ENCODE measurements at regions not wholly inside any gene's neighbourhood (a gene's known extent, or its start where the extent isn't known, plus 50 kb on each side); places are given as distances from the start of the nearest gene placed in this dataset.

GRCh38 chr5:152864447-152864846 lies 459.4 kb upstream of the NMUR2 start (continued):
- TF ChIP-seq, protein P1, sequence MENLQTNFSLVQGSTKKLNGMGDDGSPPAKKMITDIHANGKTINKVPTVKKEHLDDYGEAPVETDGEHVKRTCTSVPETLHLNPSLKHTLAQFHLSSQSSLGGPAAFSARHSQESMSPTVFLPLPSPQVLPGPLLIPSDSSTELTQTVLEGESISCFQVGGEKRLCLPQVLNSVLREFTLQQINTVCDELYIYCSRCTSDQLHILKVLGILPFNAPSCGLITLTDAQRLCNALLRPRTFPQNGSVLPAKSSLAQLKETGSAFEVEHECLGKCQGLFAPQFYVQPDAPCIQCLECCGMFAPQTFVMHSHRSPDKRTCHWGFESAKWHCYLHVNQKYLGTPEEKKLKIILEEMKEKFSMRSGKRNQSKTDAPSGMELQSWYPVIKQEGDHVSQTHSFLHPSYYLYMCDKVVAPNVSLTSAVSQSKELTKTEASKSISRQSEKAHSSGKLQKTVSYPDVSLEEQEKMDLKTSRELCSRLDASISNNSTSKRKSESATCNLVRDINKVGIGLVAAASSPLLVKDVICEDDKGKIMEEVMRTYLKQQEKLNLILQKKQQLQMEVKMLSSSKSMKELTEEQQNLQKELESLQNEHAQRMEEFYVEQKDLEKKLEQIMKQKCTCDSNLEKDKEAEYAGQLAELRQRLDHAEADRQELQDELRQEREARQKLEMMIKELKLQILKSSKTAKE (IDR thresholded peaks at IDR 0.05; ENCODE audit: low read depth, poor library complexity, severe bottlenecking), result no peak
- TF ChIP-seq GATAD2B (conservative IDR thresholded peaks at IDR 0.05; ENCODE audit: low read depth), result no peak
- TF ChIP-seq FOXM1 (IDR thresholded peaks at IDR 0.05; ENCODE audit: low read depth, low read length), result no peak
- TF ChIP-seq CEBPB (IDR thresholded peaks at IDR 0.05; ENCODE audit: borderline replicate concordance in 1 of 2, low read depth in 2 of 2, low read length in 2 of 2), result no peak
- TF ChIP-seq FOXK2 (IDR thresholded peaks at IDR 0.05), result no peak
- no peak for TF ChIP-seq SMARCA5 (IDR thresholded peaks at IDR 0.05)
- no peak for TF ChIP-seq STAT1 (conservative IDR thresholded peaks at IDR 0.05)
- no peak for TF ChIP-seq SPI1 (IDR thresholded peaks at IDR 0.05; ENCODE audit: borderline replicate concordance, insufficient read depth, low read depth, low read length)
- TF ChIP-seq CTCF (IDR thresholded peaks at IDR 0.05 in 2 of 3, conservative IDR thresholded peaks at IDR 0.05 in 1 of 3; ENCODE audit: control insufficient read depth in 2 of 3, extremely low read depth in 1 of 3, insufficient read depth in 1 of 3, low read depth in 3 of 3, low read length in 3 of 3), result no peak

- H3K27me3 ChIP-seq (replicated peaks in 1 of 2; ENCODE audit: control insufficient read depth in 2 of 2, insufficient read depth in 2 of 2, low read length in 1 of 2), result no peaks in the 10 kb centered on the region
- H2AFZ ChIP-seq (ENCODE audit: control insufficient read depth, low read depth, low read length), result no peak overlapping the region
These were observed 459.9 kb upstream of the NMUR2 start for GRCh38 chr5:152864991-152865390.

More at GRCh38 chr5:152864991-152865390, 459.9 kb upstream of the NMUR2 start:
- H3K4me3 ChIP-seq, result no peak overlapping the region
- no peaks in the 10 kb centered on the region for H3K36me3 ChIP-seq (ENCODE audit: control insufficient read depth in 2 of 2, insufficient read depth in 2 of 2, low read length in 1 of 2)
- BruUV-seq (replicated peaks), result no TSS peak
- CTCF ChIA-PET, result interaction anchor here (0.9 kb wide), 1 partner anchor 9 kb away, joined by 3 read pairs; no protein-coding TSS in a partner anchor
- no peak overlapping the region for H3K4me2 ChIP-seq (ENCODE audit: control insufficient read depth, insufficient read depth)
- intact Hi-C loops (cut with micrococcal nuclease; ENCODE audit: unreplicated experiment) (no loop called here), in situ Hi-C loops (cut with MboI) (no loop called here)
- RAD21 ChIA-PET (ENCODE audit: unreplicated experiment), result no interaction called here
- POLR2A ChIA-PET, result no interaction called here
- H3K27ac ChIP-seq (ENCODE audit: control insufficient read depth, insufficient read depth), result no peak overlapping the region
- no peaks in the 10 kb centered on the region for H3K4me1 ChIP-seq (ENCODE audit: control insufficient read depth, insufficient read depth, low read length)
- no peaks in the 10 kb centered on the region for H3K9me3 ChIP-seq (replicated peaks; ENCODE audit: control insufficient read depth, insufficient read depth, low read length)
- H3K79me2 ChIP-seq (ENCODE audit: control insufficient read depth, insufficient read depth, low read length), result no peaks in the 10 kb centered on the region
- H4K20me1 ChIP-seq (ENCODE audit: control insufficient read depth, insufficient read depth), result no peaks in the 10 kb centered on the region
- FAIRE-seq (no peak), DNase-seq (ENCODE audit: low read depth, low spot score) (no peak), ATAC-seq (no peak)
- H3K9ac ChIP-seq (ENCODE audit: control insufficient read depth, insufficient read depth, low read length), result no peak overlapping the region
- SMC1A ChIA-PET (ENCODE audit: uncharacterized antibody, unreplicated experiment), result no interaction called here
- TF ChIP-seq, protein P2, sequence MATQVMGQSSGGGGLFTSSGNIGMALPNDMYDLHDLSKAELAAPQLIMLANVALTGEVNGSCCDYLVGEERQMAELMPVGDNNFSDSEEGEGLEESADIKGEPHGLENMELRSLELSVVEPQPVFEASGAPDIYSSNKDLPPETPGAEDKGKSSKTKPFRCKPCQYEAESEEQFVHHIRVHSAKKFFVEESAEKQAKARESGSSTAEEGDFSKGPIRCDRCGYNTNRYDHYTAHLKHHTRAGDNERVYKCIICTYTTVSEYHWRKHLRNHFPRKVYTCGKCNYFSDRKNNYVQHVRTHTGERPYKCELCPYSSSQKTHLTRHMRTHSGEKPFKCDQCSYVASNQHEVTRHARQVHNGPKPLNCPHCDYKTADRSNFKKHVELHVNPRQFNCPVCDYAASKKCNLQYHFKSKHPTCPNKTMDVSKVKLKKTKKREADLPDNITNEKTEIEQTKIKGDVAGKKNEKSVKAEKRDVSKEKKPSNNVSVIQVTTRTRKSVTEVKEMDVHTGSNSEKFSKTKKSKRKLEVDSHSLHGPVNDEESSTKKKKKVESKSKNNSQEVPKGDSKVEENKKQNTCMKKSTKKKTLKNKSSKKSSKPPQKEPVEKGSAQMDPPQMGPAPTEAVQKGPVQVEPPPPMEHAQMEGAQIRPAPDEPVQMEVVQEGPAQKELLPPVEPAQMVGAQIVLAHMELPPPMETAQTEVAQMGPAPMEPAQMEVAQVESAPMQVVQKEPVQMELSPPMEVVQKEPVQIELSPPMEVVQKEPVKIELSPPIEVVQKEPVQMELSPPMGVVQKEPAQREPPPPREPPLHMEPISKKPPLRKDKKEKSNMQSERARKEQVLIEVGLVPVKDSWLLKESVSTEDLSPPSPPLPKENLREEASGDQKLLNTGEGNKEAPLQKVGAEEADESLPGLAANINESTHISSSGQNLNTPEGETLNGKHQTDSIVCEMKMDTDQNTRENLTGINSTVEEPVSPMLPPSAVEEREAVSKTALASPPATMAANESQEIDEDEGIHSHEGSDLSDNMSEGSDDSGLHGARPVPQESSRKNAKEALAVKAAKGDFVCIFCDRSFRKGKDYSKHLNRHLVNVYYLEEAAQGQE (IDR thresholded peaks at IDR 0.05; ENCODE audit: low read depth, low read length), result peak; percentile 55; the same call in 1 of the 2 replicates
- no peak for TF ChIP-seq CHD1 (IDR thresholded peaks at IDR 0.05; ENCODE audit: low read depth, low read length)
